GM19240 (cell line): ENCODE measurements at regions not wholly inside any gene's neighbourhood (a gene's known extent, or its start where the extent isn't known, plus 50 kb on each side); places are given as distances from the start of the nearest gene placed in this dataset.

Source experiments
- DNase-seq: peaks from one replicate; pipeline ENCODE4 v3.0.0; 2011; ENCODE audit warnings: low spot score; ENCODE audit not compliant: insufficient read length

- no peak for DNase-seq
Measured at GRCh38 chr5:4374866-4375265, 765.3 kb upstream of the ADAMTS16 start.

DNA sequence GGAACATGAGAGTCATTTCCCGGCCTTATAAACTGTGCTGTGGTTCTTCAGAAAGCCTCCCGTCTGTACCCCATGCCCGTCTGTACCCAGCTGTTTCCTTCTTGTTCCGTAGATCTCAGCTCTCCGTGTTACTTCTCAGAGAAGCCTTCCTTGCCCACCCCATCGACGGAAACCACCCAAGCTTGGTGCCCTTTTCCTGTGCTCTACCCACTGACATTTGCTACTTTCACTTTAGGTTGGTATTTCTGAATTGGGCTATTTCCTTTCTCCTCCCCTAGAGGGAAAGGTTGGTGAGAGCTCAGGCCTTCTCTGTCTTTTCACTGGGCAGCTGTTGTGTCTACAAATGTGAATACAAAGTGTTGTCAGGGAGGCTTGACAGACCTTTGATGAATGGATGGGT lies 764.5 kb upstream of the ADAMTS16 start:
- DNase-seq, result no peak

- no peak for DNase-seq
Measured at GRCh38 chr5:4383102-4383501, 757.0 kb upstream of the ADAMTS16 start.

- DNase-seq, result no peak
Measured at GRCh38 chr5:4383518-4384198, 756.5 kb upstream of the ADAMTS16 start.

DNA sequence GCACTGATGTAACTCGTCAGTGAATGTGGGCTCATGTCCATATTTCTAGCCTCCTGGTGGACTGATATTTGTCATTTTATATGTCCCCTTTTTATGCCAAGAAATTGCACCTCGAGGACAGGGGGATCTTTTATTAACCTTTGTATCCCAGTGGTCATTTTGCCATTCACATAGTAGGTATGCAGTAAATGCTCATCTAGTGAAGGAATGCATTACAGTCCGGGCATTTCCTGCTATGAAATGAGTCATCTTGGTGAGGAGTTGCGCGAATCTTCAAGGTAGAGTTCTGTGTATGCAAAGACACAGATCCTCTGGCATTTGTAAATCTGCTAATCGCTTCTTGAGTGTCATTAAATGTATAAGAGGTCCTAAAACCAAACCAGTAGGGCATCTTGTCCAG lies 755.5 kb upstream of the ADAMTS16 start:
- no peak for DNase-seq

GRCh38 chr5:4386152-4386551 lies 754.0 kb upstream of the ADAMTS16 start:
- no peak for DNase-seq

GRCh38 chr5:4387290-4387689 lies 752.8 kb upstream of the ADAMTS16 start:
- no peak for DNase-seq

DNA sequence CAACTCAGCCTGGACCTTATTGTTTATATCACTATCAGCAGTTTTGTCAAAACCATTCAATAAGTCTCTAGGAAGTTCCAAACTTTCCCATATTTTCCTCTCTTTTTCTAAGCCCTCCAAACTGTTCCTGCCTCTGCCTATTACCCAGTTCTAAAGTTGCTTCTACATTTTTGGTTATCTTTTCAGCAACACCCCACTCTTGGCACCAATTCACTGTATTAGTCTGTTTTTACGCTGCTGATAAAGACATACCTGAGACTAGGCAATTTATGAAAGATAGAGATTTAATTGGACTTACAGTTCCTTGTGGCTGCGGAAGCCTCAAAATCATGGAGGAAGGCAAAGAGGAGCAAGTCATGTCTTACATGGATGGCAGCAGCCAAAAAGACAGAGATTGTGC lies 744.4 kb upstream of the ADAMTS16 start:
- no peak for DNase-seq

- no peak for DNase-seq
Measured at GRCh38 chr5:4405614-4406219, 734.4 kb upstream of the ADAMTS16 start.

GRCh38 chr5:4410151-4410550 lies 730.0 kb upstream of the ADAMTS16 start:
- no peak for DNase-seq

- no peak for DNase-seq
Measured at GRCh38 chr5:4411664-4412063, 728.5 kb upstream of the ADAMTS16 start.

- no peak for DNase-seq
Measured at GRCh38 chr5:4413996-4414395, 726.1 kb upstream of the ADAMTS16 start.

GRCh38 chr5:4418084-4418483 lies 722.0 kb upstream of the ADAMTS16 start:
- DNase-seq, result no peak

GRCh38 chr5:4419281-4419680 lies 720.8 kb upstream of the ADAMTS16 start:
- no peak for DNase-seq

DNA sequence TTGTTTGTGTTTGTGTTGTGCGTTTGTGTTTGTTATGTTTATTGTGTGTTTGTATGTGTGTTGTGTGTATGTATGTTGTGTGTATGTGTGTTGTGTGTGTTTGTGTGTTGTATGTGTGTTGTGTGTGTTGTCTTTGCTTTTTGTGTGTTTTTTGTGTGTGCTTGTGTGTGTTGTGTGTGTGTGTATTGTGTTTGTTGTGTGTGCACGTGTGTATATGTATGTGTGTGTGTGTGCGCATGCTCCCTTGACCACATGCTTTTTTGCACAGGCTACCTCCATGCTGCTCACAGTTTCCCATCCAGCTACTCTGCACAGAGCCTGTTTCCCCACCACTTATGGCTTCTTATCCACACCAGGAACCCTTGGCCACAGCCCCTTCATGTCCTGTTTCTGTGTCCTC lies 720.0 kb upstream of the ADAMTS16 start:
- no peak for DNase-seq

DNA sequence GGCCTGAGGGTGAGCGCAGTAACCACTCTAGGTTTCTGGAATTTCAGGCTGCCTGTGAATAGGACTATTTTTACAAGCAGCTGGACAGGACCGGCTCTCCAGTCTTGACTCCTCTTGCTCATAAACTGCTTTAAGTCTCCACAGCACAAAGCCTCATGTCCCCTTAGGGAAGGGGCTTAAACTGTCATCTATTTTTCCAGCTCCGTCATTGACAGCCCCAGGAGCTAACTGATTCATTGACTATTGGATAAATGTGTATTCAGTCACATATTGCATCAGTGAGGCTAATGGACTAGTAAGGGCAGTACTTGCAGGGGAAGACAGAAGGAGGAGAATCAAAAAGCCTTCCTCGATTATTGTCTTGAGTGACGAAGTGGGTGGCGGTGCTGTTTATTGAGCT lies 719.4 kb upstream of the ADAMTS16 start:
- no peak for DNase-seq

DNA sequence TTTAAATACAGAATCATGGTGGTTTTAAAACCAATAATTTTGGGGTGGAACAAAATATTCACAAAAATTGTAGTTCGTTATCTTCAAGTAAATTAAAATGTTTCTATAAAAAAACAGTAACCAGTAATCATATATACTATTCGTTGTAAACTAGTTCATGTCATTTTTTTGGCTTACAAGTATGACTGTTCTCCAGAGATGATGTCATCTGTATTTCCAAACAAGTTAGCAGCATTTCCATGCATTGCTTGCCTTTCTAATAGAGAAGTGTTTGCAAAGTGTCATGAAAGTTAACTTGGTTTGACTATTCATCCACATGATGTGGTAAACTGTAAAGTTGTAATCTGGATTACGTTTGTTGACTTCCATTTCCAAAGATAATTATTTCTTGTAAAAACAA lies 717.9 kb upstream of the ADAMTS16 start:
- DNase-seq, result no peak

DNA sequence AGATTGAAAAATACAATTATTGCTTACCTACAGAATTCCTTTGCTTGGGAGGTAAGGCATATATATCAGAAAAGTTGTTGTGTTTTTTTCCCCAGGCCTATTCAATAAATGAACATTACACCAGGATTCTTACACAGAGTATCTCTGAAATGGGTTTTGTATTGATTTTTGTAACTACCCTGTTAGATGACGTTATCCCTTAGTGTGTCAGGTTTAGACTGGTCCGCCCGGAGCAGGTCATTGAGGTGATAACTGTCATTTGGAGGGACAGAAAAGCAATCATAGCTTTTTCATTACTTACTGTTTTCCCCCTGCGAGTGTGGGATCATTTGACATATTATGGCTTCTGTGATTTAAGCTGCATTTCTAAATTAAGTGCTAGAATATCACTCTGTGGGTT lies 715.2 kb upstream of the ADAMTS16 start:
- DNase-seq, result no peak

DNA sequence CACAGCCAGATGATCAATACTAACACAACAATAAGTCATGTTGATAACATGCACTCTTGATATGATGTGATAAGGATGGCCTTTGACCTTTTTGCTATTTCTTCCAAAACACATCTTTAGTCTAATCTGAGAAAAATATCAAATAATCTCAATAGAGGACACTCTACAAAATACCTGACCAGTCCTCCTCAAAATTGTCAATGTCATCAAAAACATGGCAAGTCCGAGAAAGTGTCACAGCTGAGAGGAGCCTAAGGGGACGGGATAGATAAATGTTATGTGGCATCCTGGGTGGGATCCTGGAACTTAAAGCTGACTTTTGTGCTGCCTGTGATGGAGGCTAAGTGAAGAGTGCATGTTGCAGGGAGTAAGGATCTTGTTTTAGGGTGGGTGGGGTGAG lies 699.6 kb upstream of the ADAMTS16 start:
- no peak for DNase-seq

GRCh38 chr5:4442221-4442620 lies 697.9 kb upstream of the ADAMTS16 start:
- no peak for DNase-seq

GRCh38 chr5:4447657-4448056 lies 692.5 kb upstream of the ADAMTS16 start:
- DNase-seq, result no peak

DNA sequence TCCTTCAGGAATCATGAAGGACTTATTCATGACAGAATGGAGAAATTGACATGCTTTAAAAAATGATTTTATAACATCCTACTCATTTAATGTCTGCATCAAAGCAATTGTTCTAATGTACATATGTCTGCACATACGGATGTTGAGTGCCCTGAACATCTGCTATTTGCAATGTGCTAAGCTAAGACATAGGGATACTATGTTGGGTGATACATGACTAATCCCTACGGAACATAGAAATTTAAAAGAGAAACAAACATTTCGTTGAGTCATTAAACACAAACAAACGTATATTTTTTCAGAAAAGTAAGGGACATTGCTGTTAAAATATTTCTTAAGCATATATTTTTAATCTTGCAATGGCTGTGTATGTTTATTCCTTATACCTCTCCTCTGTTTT lies 686.5 kb upstream of the ADAMTS16 start:
- DNase-seq, result no peak

DNA sequence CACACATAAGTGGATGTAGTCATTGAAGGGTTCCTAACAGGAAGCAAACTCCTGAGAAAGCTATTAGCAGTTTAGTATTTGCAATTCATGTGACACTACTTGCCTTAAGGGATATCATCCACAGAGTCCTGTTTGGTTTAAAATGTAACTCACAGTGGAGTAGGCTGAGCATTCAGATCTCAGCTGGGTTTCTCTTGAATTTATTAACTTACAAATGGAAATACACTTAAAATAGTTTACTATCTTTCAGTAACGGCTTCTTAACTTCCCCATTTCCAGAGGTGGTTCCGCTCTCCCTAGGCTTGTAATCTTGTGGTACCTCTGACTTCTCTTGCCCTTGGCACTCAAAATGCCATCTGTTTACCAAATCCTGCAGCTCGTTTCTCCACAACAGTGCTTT lies 660.7 kb upstream of the ADAMTS16 start:
- DNase-seq, result no peak
